GM20000 (cell line): ENCODE measurements at regions not wholly inside any gene's neighbourhood (a gene's known extent, or its start where the extent isn't known, plus 50 kb on each side); places are given as distances from the start of the nearest gene placed in this dataset.

Experiments
- DNase-seq: peaks from one replicate; pipeline ENCODE4 v3.0.0; 2012; ENCODE audit warnings: low spot score
- TF ChIP-seq, protein P1 (sequence below): IDR thresholded peaks from 2 replicates; pipeline ENCODE4 v1.5.1; 2012; ENCODE audit warnings: mild to moderate bottlenecking, control low read depth; ENCODE audit errors: extremely low read depth, missing control alignments

DNA sequence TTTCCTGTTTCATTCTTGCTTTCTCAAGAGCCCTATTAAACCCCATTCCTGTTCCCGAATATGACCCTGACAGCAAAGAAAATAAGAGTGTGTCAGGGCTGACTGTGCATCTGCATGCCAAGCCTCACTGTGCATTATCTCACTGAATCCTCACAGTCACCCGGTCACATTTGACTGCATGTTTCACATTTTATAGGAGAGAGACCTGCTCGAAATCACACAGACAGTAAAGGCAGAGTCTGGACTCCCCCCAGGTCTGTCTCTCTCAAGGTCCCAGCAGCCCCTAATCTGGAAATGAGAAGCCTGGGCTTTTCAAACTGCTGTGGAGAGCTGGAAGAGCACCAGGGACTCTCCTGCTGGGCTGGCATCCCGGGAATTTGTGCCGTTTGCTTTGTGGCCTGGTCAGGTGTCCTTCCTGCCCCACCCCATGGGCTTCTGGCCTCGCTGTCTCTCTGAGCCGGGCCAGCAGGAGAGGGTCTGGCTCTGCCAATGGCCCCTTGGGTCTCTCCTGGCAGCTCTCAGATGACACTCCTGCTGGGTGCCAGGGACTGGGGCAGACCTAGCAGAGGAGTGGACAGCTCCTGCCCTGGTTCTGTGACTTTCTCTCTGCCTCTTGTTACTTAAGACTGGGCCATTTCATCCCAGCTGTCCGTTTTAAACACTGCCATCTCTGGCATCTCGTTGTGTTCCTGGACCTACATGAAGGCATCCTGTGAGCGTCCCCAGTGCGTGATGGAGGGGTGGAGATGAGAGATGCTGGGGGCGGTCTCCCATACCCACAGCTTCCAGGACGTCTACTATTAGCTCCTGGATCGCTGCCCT, 173.6 kb downstream of the ARHGAP12 start:
- no peak for DNase-seq

DNA sequence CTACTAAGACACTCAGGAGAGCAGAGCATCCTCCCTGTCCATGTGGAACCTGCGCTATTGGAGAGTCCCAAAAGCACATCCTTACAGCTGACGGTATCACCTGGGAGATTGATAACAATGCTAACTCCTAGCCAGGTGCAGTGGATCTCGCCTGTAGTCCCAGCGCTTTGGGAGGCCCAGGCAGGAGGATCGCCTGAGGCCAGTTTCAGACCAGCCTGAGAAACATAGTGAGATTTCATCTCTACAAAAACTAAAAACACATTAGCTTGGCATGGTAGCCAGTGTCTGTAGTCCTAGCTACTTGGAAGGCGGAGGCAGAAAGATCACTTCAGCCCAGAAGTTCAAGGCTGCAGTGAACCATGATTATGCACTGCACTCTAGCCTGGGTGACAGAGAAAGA, 174.9 kb downstream of the ARHGAP12 start:
- TF ChIP-seq, protein P1, sequence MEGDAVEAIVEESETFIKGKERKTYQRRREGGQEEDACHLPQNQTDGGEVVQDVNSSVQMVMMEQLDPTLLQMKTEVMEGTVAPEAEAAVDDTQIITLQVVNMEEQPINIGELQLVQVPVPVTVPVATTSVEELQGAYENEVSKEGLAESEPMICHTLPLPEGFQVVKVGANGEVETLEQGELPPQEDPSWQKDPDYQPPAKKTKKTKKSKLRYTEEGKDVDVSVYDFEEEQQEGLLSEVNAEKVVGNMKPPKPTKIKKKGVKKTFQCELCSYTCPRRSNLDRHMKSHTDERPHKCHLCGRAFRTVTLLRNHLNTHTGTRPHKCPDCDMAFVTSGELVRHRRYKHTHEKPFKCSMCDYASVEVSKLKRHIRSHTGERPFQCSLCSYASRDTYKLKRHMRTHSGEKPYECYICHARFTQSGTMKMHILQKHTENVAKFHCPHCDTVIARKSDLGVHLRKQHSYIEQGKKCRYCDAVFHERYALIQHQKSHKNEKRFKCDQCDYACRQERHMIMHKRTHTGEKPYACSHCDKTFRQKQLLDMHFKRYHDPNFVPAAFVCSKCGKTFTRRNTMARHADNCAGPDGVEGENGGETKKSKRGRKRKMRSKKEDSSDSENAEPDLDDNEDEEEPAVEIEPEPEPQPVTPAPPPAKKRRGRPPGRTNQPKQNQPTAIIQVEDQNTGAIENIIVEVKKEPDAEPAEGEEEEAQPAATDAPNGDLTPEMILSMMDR, result no peak
- DNase-seq, result no peak

More for the DNA sequence above, 173.6 kb downstream of the ARHGAP12 start:
- TF ChIP-seq, protein P1, result no peak

DNA sequence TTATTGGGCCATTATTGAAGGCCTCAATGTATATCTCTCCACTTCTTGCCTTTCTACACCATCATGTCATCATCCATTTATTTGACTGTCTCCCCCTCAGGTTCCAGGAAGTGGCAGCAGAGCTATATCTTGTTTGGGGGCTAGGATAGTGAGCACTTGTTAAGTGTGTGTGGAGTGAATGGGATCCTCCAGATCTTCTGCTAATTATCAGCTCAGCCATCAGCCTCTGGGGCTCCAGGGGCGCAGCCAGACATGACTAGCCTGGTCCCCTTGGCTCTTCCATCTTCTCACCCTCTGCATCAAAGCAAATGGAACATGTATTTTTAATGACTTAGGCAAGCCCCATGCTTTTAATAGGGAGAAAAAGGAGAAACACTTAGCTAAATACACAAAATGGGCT, 176.5 kb downstream of the ARHGAP12 start:
- no peak for DNase-seq

DNA sequence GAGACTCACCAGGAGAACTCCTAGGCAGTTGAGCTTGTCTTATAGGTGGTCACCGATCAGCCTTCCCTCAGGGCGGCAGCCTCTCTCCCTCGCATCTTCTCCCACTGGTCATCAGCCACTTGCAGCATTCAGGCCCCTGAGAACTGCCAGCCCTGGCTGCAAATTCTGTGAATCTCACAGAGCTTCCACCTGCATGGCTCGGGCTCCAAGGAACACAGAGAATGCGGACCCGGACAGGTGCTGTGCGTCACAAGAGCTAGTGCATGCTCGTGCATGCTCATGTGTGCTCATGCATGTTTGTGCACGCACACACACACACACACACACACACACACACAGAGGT, 176.9 kb downstream of the ARHGAP12 start:
- TF ChIP-seq, protein P1, result no peak
- no peak for DNase-seq

More for the DNA sequence above, 176.5 kb downstream of the ARHGAP12 start:
- TF ChIP-seq, protein P1, result no peak

DNA sequence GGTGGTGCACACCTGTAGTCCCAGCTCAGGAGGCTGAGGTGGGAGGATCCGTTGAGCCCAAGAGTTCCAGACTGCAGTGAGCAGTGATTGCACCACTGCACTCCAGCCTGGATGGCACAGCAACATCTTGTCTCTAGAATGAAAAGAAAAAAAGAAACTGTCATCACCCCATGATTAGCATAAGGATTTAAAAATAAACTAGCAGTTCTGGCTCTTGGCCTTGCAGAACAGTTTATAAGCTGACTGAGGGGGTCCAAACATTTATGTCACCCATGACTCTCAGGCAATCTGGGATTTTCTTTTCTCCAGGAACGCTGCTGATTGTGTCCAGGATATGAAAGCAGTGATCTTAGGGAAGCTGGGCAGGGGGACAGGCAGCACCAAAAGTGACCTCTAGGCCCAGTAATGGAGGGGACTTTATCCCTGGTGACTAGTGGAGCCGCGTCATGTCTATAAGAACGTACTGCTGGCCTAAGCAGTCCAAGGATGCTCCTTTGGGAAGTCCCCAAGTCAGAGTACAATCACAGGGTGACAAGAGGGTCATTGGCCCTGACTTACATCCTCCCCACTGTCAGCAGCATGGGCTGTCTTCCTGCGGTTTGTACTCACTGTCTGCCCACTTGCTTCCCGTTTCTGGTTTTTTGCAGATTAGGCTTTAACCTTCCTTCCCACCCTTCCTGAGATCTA, 177.4 kb downstream of the ARHGAP12 start:
- TF ChIP-seq, protein P1, result no peak
- DNase-seq, result no peak

DNA sequence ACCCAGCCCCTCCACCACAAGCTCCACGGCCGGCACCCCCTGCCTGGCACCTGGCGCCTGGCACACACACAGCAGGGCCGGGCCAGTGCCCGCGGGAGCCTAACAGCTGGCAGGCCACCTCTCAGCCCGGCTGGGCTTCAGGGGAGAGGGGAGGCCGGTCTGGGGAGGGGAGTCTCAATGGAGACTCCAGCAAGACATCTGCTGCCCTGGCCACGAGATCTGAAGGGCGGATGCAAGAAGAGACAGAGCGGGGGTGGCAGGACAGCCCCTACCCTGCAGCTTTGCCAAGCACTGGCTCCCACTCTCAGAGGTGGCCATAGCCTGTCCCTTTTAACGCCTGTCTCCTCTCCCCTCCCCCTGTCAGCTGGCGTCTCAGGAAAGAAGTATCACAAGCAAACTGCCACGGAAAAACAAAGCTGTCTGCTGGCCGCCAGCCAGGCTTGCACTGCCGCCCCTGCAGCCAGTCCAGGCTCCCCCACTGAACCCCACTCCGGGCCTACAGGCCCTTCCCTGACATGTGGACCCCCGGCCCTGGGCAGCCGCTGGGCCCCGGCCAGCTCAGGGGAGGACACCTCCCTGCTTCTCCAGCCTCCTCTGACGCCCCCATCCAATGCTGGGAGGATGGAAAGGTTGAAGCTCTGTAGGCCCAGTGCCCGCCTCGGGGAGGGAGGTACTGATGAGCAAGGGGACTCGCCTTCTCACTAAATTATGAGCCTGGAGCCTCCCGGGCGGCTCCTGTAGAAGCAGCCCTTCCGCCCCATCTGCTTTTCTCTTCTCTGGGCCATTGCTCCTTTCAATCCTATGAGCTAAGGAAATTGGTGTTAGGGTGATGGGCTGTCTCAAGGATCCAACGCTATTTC, 178.4 kb downstream of the ARHGAP12 start:
- DNase-seq, result no peak
- TF ChIP-seq, protein P1, result no peak
